HG03571 (cell line): ENCODE measurements at regions not wholly inside any gene's neighbourhood (a gene's known extent, or its start where the extent isn't known, plus 50 kb on each side); places are given as distances from the start of the nearest gene placed in this dataset.
"Not testable (repeated sequence)": the region's sequence is repeated elsewhere in the genome, so short reads cannot be mapped to it uniquely, and the experiment has no call there.

Experiments used
- ATAC-seq: cut with Tn5 transposase; IDR thresholded peaks from one replicate; pipeline ENCODE4 v1.9.1; 2021; ENCODE audit not compliant: unreplicated experiment

- no peak for ATAC-seq
These were observed 285.4 kb upstream of the HSFY2 start for GRCh38 chrY:19058831-19059370.

- ATAC-seq = no peak
These were observed 282.6 kb upstream of the HSFY2 start for GRCh38 chrY:19056138-19056469.

- ATAC-seq = no peak
These were observed 281.9 kb upstream of the HSFY2 start for GRCh38 chrY:19055232-19056137.

GRCh38 chrY:19053806-19054205 is 280.3 kb upstream of the HSFY2 start:
- ATAC-seq = no peak

DNA sequence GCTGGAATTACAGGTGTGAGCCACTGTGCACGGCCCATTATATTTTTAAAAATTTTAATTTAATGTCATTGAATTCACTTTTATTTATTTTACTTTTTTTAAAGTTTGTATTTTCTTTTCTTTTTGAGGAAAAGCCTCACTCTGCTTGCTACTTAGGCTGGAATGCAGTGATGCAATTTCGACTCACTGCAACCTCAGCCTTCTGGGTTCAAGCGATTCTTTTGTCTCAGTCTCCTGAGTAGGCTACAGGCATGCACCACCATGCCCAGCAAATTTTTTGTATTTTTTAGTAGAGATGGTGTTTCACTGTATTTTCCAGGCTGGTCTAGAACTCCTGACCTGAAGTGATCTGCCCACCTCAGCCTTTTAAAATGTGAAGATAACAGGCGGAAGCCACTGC is 277.5 kb upstream of the HSFY2 start:
- ATAC-seq = no peak

- ATAC-seq = no peak
These were observed 269.5 kb upstream of the HSFY2 start for GRCh38 chrY:19042984-19043442.

GRCh38 chrY:19042306-19042958 is 268.9 kb upstream of the HSFY2 start:
- no peak for ATAC-seq

- ATAC-seq = no peak
These were observed 253.1 kb upstream of the HSFY2 start for GRCh38 chrY:19026631-19027030.

GRCh38 chrY:19023934-19024333 is 250.4 kb upstream of the HSFY2 start:
- no peak for ATAC-seq

DNA sequence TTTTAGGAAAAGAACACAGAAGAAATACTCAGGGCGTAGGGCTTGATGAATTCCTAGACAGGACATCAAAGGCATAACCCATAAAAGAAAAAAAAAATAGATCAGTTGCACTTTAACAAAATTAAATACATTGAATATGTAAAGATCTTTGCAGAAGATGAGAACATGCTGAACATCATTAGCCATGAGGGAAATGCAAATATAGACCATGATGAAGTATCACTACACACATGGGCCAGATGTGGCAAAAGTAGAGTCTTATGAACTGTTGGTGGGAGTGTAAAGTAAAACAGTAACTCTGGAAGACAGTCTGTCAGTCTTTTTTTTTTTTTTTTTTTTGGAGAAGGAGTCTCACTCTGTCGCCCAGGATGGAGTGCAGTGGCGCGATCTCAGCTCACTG is 246.7 kb upstream of the HSFY2 start:
- no peak for ATAC-seq

DNA sequence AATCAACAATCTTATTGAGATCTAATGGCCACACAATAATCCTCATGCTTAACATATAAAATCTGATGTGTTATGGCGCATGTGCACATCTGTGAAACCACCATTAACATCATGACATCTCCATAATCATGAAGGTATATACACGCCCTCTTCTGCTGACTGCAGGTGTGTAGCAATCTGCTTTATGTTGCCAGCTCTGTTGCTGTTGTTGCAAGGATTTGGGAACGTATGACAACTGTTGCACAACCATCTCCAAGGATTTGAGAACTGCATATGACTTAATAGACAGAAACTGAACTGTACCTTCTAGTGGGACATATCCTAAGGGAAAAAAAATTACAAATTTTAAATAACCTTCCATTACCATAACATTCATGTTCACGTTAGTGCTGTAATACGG is 243.5 kb upstream of the HSFY2 start:
- ATAC-seq = no peak

GRCh38 chrY:19015854-19016253 is 242.3 kb upstream of the HSFY2 start:
- ATAC-seq = no peak

GRCh38 chrY:19015213-19015612 is 241.7 kb upstream of the HSFY2 start:
- ATAC-seq = no peak

DNA sequence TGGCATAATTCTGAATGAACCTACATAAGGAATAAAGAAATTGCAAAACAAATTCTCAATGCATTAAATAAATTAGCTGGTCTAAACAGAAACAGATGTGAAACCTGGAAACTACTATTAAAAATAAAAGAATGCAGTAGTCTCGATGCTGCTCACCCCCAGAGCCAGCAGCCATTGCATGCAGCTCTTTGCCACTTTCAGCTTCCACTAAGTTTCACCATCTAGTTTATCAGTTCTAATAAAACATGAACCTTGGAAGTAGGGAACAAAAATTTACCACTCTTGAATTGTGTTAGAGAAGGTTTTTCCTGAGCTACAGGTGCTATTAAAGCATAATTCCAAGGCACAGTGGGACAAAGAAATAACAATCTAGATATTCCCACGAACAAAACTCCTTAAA is 239.4 kb upstream of the HSFY2 start:
- ATAC-seq = no peak

- ATAC-seq = no peak
These were observed 238.1 kb upstream of the HSFY2 start for GRCh38 chrY:19011605-19012090.

DNA sequence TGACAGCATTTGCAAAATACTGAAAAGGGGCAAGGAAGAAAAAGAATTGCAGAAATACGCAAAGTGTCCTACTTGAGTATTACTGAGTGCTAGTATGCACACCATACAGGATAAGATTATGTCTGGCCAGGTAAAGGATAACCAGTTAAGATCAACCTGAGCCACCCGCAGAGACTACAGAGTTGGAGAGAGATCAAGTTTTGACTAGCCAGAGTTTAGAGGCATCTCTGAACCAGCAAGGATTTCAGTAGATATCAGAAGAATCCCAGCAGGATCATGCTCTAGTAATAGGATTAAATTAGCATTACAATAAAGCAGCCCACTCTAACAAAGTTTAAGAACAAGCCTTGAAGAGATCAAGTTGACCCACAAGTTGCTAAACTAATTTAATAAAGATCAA is 232.7 kb upstream of the HSFY2 start:
- ATAC-seq = no peak

DNA sequence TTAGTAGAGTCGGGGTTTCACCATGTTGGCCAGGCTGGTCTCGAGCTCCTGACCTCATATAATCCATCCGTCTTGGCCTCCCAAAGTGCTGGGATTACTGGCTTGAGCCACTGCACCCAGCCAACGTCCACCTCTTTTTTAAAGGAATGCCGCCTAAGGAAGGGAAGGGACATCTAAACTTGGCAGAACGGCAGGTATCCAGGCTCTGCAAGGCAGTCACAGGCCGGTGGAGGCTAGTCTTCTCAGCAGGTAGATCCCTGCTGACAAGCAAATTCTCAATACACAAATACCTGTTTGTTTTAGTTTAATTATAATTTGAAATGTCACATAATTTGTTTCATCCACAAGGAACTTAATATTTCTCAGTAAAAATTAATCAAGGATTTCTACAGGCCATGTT is 232.0 kb upstream of the HSFY2 start:
- no peak for ATAC-seq

DNA sequence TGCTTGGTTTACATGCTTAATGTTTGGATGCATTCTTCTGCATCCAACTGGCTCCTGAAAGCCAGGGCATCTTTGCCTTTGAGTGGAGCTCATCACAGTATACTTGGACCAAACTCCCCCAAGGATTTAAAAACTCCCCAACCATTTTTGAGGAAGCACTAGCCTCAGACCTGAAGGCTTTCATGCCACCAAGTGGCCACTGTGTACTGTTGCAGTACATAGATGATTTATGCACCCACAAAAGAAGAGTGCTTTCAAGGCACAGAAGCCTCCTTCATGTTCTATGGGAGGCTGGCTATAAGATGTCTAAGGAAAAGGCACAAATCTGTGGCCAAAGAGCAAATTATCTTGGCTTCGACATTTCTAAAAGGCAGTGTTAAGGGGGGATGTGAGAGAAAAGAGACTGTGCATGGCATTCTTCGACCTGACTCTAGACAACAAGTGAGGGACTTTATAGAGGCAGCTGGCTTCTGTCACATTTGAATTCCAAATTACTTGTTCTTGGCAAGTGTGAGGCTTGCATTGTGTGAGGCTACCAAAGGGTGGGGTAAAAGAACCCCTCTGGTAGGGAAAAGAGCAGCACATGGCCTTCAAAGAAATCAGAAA is 224.2 kb upstream of the HSFY2 start:
- no peak for ATAC-seq

GRCh38 chrY:18993480-18993879 is 219.9 kb upstream of the HSFY2 start:
- no peak for ATAC-seq

GRCh38 chrY:18992684-18993083 is 219.1 kb upstream of the HSFY2 start:
- not testable (repeated sequence) for ATAC-seq

- no peak for ATAC-seq
These were observed 215.8 kb upstream of the HSFY2 start for GRCh38 chrY:18989356-18989755.

DNA sequence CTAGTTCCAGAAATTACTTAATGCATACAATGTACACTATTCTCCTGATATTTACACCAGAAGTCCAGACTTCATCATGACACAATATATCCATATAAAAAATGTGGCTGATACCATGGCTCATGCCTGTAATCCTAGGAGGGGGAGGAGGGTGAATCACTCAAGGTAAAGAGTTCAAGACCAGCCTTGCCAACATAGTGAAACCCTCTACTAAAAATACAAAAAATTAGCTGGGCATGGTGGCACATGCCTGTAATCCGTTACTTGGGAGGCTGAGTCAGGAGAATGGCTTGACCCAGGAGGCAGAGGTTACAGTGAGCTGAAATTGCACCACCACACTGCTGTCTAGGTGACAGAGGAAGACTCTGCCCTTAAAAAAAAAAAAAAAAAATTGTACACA is 192.5 kb upstream of the HSFY2 start:
- no peak for ATAC-seq
